ENCODE measurements at regions not wholly inside any gene's neighbourhood (a gene's known extent, or its start where the extent isn't known, plus 50 kb on each side); places are given as distances from the start of the nearest gene placed in this dataset.

- TF ChIP-seq EZH2phosphoT487 (IDR thresholded peaks at IDR 0.05; ENCODE audit: borderline replicate concordance, low read depth) (no peak), RXRA (IDR thresholded peaks at IDR 0.05; ENCODE audit: borderline replicate concordance, low read depth) (no peak), GABPA (IDR thresholded peaks at IDR 0.05; ENCODE audit: low read depth) (no peak), ELF1 (IDR thresholded peaks at IDR 0.05) (no peak)
- TF ChIP-seq, protein P1, sequence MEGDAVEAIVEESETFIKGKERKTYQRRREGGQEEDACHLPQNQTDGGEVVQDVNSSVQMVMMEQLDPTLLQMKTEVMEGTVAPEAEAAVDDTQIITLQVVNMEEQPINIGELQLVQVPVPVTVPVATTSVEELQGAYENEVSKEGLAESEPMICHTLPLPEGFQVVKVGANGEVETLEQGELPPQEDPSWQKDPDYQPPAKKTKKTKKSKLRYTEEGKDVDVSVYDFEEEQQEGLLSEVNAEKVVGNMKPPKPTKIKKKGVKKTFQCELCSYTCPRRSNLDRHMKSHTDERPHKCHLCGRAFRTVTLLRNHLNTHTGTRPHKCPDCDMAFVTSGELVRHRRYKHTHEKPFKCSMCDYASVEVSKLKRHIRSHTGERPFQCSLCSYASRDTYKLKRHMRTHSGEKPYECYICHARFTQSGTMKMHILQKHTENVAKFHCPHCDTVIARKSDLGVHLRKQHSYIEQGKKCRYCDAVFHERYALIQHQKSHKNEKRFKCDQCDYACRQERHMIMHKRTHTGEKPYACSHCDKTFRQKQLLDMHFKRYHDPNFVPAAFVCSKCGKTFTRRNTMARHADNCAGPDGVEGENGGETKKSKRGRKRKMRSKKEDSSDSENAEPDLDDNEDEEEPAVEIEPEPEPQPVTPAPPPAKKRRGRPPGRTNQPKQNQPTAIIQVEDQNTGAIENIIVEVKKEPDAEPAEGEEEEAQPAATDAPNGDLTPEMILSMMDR (IDR thresholded peaks at IDR 0.05), result no peak
These were observed 332.9 kb downstream of the CSNK1G3 start for GRCh38 chr5:123844873-123845272.

All from SK-N-SH (cell line).